ENCODE measurements at regions not wholly inside any gene's neighbourhood (a gene's known extent, or its start where the extent isn't known, plus 50 kb on each side); places are given as distances from the start of the nearest gene placed in this dataset.
"Not testable (repeated sequence)": the region's sequence is repeated elsewhere in the genome, so short reads cannot be mapped to it uniquely, and the experiment has no call there.

GRCh38 chr5:12999667-13000066, 944.8 kb downstream of the DNAH5 start:
- ATAC-seq (no peak), DNase-seq (ENCODE audit: missing footprints) (no peak)
- intact Hi-C loops (cut with DNase I), result no loop called here

DNA sequence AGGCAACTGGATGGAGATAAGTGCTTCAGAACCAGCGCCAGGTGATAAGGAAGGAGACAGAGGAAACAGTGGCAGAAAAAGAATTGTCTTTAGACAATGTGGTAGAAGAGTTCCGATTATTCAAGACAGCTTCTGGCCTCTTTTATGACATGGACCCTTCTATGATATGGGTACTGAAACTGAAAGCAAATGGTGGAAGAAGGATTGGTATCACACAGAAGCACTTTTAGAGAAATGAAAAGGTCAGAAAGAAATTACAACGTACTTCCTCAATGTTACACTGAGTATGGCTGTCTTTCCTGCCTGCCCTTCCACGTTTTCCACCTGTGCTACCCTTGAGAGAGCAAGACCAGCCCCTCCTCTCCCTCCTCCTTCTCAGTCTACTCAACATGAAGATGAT, 959.3 kb downstream of the DNAH5 start:
- intact Hi-C loops (cut with DNase I), result no loop called here
- ATAC-seq, result no peak
- no peak for DNase-seq (ENCODE audit: missing footprints)

- DNase-seq (ENCODE audit: missing footprints) (no peak), ATAC-seq (no peak)
- intact Hi-C loops (cut with DNase I), result no loop called here
Observed at GRCh38 chr5:12974856-12975255, 969.6 kb downstream of the DNAH5 start.

- DNase-seq (ENCODE audit: missing footprints), result no peak
- no peak for ATAC-seq
- intact Hi-C loops (cut with DNase I), result no loop called here
Observed at GRCh38 chr5:12965804-12966203, 978.7 kb downstream of the DNAH5 start.

- no peak for ATAC-seq
- intact Hi-C loops (cut with DNase I), result no loop called here
- no peak for DNase-seq (ENCODE audit: missing footprints)
Observed at GRCh38 chr5:12959713-12960112, 984.8 kb downstream of the DNAH5 start.

DNA sequence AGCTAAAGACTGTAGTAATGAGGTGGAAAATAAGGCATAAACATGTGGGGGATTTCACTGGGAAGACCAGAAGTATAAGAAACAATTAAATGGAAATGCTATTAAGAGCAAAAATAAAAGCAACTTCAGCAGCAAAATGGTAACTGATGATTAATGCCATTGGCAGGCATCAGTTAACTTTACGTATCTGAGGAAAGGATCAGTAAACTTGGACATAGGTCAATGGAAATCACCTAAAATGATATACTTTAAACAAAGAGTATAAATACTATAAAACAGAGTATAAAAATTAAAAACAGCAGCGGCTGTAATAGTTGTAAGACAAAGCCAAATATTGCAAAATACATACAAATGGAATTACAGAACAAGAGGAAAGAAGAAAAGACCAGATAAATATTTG, 992.1 kb downstream of the DNAH5 start:
- ATAC-seq, result no peak
- intact Hi-C loops (cut with DNase I), result no loop called here
- DNase-seq (ENCODE audit: missing footprints), result no peak

- ATAC-seq (no peak), DNase-seq (ENCODE audit: missing footprints) (no peak)
- intact Hi-C loops (cut with DNase I), result no loop called here
Observed at GRCh38 chr5:12951846-12952245, 992.6 kb downstream of the DNAH5 start.

DNA sequence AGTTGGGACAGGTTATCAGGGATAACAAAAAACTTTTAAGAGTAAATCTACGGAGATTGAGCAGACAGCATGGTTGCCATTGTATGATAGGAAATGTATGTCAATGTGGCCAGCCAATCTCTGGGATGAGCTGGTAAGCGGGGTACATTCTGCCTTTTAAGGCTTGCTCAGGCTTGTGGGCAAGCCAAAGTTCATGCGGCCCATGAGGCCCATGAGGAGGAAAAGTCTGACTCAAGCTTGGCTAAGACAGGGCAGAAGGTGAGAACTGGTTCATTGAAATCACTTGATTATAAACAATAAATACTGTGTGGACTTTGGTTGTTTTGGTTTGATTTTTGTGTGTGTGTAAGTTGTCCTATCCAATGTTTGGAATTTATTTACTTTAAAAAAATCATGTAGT, 997.1 kb downstream of the DNAH5 start:
- intact Hi-C loops (cut with DNase I), result no loop called here
- no peak for ATAC-seq
- DNase-seq (ENCODE audit: missing footprints), result no peak

DNA sequence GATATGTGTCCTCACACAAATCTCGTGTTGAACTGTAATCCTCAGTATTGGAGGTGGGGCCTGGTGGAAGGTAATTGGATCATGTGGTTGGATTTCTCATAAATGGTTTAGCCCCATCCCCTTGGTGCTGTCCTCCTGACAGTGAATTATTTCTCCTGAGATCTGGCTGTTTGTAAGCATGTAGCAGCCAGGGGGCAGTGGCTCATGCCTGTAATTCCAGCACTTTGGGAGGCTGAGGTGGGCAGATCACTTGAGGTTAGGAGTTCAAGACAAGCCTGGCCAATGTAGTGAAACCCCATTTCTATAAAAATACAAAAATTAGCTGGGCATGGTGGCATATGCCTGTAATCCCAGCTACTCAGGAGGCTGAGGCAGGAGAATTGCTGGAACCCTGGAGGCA, 999.0 kb downstream of the DNAH5 start:
- intact Hi-C loops (cut with DNase I); ATAC-seq; DNase-seq (ENCODE audit: missing footprints): not testable (repeated sequence)

DNA sequence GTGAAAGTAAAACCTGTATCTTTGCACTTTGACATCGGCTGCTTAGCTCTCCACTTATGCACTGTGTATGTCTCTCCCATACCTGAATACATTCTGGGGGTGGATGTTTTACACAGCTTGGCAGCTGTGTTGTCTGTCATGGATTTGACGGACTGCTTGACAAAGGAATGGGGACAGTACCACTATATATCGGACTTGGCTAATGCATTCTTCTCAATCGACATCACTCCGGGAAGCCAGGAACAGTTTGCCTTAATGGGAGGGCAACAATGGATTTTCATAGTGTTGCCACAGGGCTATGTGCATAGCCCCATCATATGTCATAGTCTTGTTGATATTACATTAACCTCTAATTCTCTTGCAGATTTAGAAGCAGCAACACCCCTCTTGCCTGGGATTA, 1008.3 kb downstream of the DNAH5 start:
- intact Hi-C loops (cut with DNase I), result no loop called here
- no peak for ATAC-seq
- DNase-seq (ENCODE audit: missing footprints), result no peak

GRCh38 chr5:12934722-12935121, 1009.8 kb downstream of the DNAH5 start:
- intact Hi-C loops (cut with DNase I), result no loop called here
- ATAC-seq (no peak), DNase-seq (ENCODE audit: missing footprints) (no peak)

GRCh38 chr5:12920527-12920926, 1016.3 kb upstream of the CTNND2 start:
- intact Hi-C loops (cut with DNase I), result no loop called here
- ATAC-seq, result no peak

DNA sequence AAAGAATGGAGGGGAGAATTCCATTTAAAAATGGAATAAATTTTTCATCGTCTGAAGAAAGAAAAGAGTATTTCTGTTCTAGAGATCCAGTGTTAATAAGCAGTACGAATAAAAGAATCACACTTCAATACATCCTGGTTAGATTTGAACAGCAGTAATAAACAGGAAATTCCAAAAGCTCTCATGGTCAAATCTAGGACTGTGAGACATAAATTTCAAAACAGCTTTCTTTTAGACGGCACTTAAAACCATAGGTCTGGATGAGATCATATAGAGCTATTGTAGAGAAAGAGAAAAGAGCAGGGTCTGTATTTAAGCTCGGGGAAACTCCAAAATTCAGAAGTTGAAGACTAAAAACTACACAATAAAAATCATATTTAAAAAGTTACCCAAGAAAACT, 1006.9 kb upstream of the CTNND2 start:
- intact Hi-C loops (cut with DNase I), result no loop called here
- DNase-seq (ENCODE audit: missing footprints), result no peak
- no peak for ATAC-seq

More at GRCh38 chr5:12920527-12920926, 1016.3 kb upstream of the CTNND2 start:
- no peak for DNase-seq (ENCODE audit: missing footprints)

GRCh38 chr5:12910641-12911040, 1006.4 kb upstream of the CTNND2 start:
- ATAC-seq, result no peak
- DNase-seq (ENCODE audit: missing footprints), result no peak
- intact Hi-C loops (cut with DNase I), result no loop called here

- intact Hi-C loops (cut with DNase I), result no loop called here
- no peak for DNase-seq (ENCODE audit: missing footprints)
- ATAC-seq, result no peak
Observed at GRCh38 chr5:12902611-12903010, 998.4 kb upstream of the CTNND2 start.

- intact Hi-C loops (cut with DNase I), result no loop called here
- DNase-seq (ENCODE audit: missing footprints), result no peak
Observed at GRCh38 chr5:12901696-12902095, 997.5 kb upstream of the CTNND2 start.

GRCh38 chr5:12896086-12896485, 991.8 kb upstream of the CTNND2 start:
- intact Hi-C loops (cut with DNase I), result no loop called here
- DNase-seq (ENCODE audit: missing footprints) (no peak), ATAC-seq (no peak)

More at GRCh38 chr5:12901696-12902095, 997.5 kb upstream of the CTNND2 start:
- ATAC-seq, result no peak

DNA sequence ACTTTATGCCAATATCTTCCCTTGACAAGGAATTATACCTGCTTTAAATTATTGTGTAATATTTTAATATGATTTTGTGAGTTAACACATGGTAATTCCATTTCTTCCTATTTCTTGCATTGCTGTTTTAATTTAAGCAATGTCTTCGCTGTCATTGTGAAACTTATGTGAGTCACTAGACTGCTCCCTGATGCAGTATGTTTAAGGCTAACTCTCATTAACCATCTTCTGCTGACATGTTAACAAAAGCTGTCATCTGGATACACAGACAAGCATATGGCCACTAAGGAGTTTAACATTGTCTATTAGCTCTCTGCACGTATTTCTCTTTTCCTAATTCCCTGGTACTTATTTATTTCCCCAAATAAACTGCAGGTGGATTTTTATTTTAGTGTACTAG, 980.8 kb upstream of the CTNND2 start:
- DNase-seq (ENCODE audit: missing footprints) (no peak), ATAC-seq (no peak)
- intact Hi-C loops (cut with DNase I), result no loop called here

DNA sequence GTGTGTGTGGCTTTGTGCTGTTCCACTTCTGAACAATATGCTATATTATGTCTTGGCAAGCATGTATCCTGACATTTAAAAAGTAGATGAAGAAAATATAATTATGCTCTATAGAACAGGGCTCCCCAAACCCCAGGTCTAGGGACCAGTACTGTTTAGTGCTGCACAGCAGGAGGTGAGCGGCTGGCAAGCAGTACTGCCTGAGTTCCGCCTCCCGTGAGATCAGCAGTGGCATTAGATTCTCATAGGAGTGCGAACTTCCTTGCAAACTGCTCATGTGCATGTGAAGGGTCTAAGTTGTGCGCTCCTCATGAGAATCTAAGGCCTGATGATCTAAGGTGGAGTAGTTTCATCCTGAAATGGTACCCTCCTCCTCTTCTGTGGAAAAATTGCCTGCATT, 979.1 kb upstream of the CTNND2 start:
- DNase-seq (ENCODE audit: missing footprints) (no peak), ATAC-seq (no peak)
- intact Hi-C loops (cut with DNase I), result no loop called here

- ATAC-seq (no peak), DNase-seq (ENCODE audit: missing footprints) (no peak)
- intact Hi-C loops (cut with DNase I), result no loop called here
Observed at GRCh38 chr5:12876541-12877298, 972.5 kb upstream of the CTNND2 start.

DNA sequence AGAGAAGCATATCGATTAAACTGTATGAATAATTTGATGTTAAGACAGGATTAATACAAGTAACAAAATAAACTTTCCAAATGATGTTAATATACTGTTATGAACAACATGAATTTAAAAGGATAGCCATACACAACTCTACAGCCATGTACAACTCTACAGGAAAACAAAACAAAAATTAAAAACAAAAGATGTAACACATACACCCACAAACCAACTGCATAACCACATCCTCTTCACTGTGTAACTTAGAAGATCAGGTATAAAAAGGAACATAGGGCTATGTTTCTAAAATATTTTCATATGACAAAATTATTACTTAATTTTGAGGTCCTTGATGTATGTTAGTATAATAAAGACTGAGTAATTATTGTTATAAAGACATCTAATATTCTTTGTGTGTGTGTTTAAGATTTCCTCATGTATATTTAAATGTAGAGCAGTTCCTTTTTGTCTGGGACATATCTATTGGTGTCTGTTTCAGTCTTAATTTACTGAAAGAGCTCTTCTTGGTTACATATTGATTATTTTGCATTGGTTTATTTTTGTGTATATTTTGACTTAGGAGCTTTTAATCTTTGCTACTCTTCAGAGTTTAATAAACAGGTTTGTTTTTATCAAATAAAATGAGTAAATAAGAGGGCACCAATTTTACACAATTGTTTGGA, 966.8 kb upstream of the CTNND2 start:
- intact Hi-C loops (cut with DNase I), result no loop called here
- ATAC-seq (no peak), DNase-seq (ENCODE audit: missing footprints) (no peak)
